Suppressor macrophage (primary cell): ENCODE measurements at regions not wholly inside any gene's neighbourhood (a gene's known extent, or its start where the extent isn't known, plus 50 kb on each side); places are given as distances from the start of the nearest gene placed in this dataset.

Experiments used
- DNase-seq, 4 experiments: peaks; one replicate each; pipeline ENCODE4 v3.0.0-alpha.2; 2020 to 2022

- DNase-seq: no peak
These were observed 246.8 kb upstream of the NWD2 start for GRCh38 chr4:36997727-36998126.

GRCh38 chr4:37000281-37000680, 244.3 kb upstream of the NWD2 start:
- DNase-seq: no peak

- DNase-seq: no peak
These were observed 242.7 kb upstream of the NWD2 start for GRCh38 chr4:37001688-37002436.

- no peak for DNase-seq
These were observed 241.9 kb upstream of the NWD2 start for GRCh38 chr4:37002625-37003024.

GRCh38 chr4:37008199-37008598, 236.3 kb upstream of the NWD2 start:
- DNase-seq: no peak

GRCh38 chr4:37014584-37014983, 230.0 kb upstream of the NWD2 start:
- DNase-seq: no peak

- no peak for DNase-seq
These were observed 229.2 kb upstream of the NWD2 start for GRCh38 chr4:37015391-37015790.

GRCh38 chr4:37023504-37023903, 221.0 kb upstream of the NWD2 start:
- DNase-seq: no peak

- DNase-seq: no peak
These were observed 220.5 kb upstream of the NWD2 start for GRCh38 chr4:37023996-37024395.

GRCh38 chr4:37040816-37041215, 203.7 kb upstream of the NWD2 start:
- no peak for DNase-seq

- DNase-seq: no peak
These were observed 201.2 kb upstream of the NWD2 start for GRCh38 chr4:37043342-37043741.

GRCh38 chr4:37051111-37051510, 193.4 kb upstream of the NWD2 start:
- DNase-seq: no peak

GRCh38 chr4:37051866-37052265, 192.7 kb upstream of the NWD2 start:
- no peak for DNase-seq

GRCh38 chr4:37054531-37055077, 189.9 kb upstream of the NWD2 start:
- DNase-seq: no peak

GRCh38 chr4:37058826-37059225, 185.7 kb upstream of the NWD2 start:
- DNase-seq: no peak

GRCh38 chr4:37066159-37066558, 178.4 kb upstream of the NWD2 start:
- no peak for DNase-seq

- peak; percentile 18 to 37 (median 26) for DNase-seq
These were observed 176.0 kb upstream of the NWD2 start for GRCh38 chr4:37068580-37068979.

GRCh38 chr4:37070041-37070440, 174.5 kb upstream of the NWD2 start:
- DNase-seq: no peak

GRCh38 chr4:37071576-37071975, 173.0 kb upstream of the NWD2 start:
- no peak for DNase-seq

- peak in 2 of 4 experiments; percentile 2 to 3 for DNase-seq
These were observed 171.2 kb upstream of the NWD2 start for GRCh38 chr4:37073226-37073840.

- DNase-seq: no peak
These were observed 161.6 kb upstream of the NWD2 start for GRCh38 chr4:37082912-37083311.

GRCh38 chr4:37095925-37096324, 148.6 kb upstream of the NWD2 start:
- no peak for DNase-seq

GRCh38 chr4:37101182-37101581, 143.4 kb upstream of the NWD2 start:
- DNase-seq: no peak

- no peak for DNase-seq
These were observed 142.9 kb upstream of the NWD2 start for GRCh38 chr4:37101686-37102085.
